Activated CD8-positive, alpha-beta T cell treated with anti-CD3 and anti-CD28 coated beads for 36 hours (primary cell): ENCODE measurements at regions not wholly inside any gene's neighbourhood (a gene's known extent, or its start where the extent isn't known, plus 50 kb on each side); places are given as distances from the start of the nearest gene placed in this dataset.

Experiments
- ATAC-seq: fragments of 200-7000 bp; cut with Tn5 transposase; one replicate; pipeline ENCODE4 v1.10.0; 2021; ENCODE audit warnings: mild to moderate bottlenecking, moderate library complexity
- CTCF ChIA-PET: fragments of 350-600 bp; sonication (Branson Sonifier 250); formaldehyde crosslinking; loops from one replicate; lab custom pipeline; 2021; ENCODE audit warnings: antibody characterized with exemption; lab: Charles Lee
- POLR2A ChIA-PET: fragments of 350-600 bp; sonication (Branson Sonifier 250); formaldehyde crosslinking; loops from one replicate; lab custom pipeline; 2021; ENCODE audit warnings: antibody characterized with exemption; lab: Charles Lee
- DNase-seq: peaks from one replicate; pipeline ENCODE4 v3.0.0-alpha.2; 2020
- H3K27ac Mint-ChIP-seq: one replicate; pipeline ENCODE4 v1.8.0; 2021; ENCODE audit warnings: mild to moderate bottlenecking, mixed read lengths
- H3K27me3 Mint-ChIP-seq: one replicate; pipeline ENCODE4 v1.8.0; 2021; ENCODE audit warnings: mixed read lengths
- H3K36me3 Mint-ChIP-seq: one replicate; pipeline ENCODE4 v1.8.0; 2021; ENCODE audit warnings: low read depth, mixed read lengths
- H3K4me1 Mint-ChIP-seq: one replicate; pipeline ENCODE4 v1.8.0; 2021; ENCODE audit warnings: low read depth, mixed read lengths
- H3K4me3 Mint-ChIP-seq: one replicate; pipeline ENCODE4 v1.8.0; 2021; ENCODE audit warnings: mild to moderate bottlenecking, moderate library complexity, mixed read lengths
- H3K9me3 Mint-ChIP-seq: one replicate; pipeline ENCODE4 v1.8.0; 2021; ENCODE audit warnings: mixed read lengths
- intact Hi-C: fragments of 100-400 bp; cut with micrococcal nuclease; formaldehyde crosslinking; loops from one replicate; pipeline ENCODE4 v1.10.0; 2022
- TF ChIP-seq, protein P1 (sequence below): fragments of 200-600 bp; IDR thresholded peaks from one replicate; pipeline ENCODE4 v1.8.0; 2022; ENCODE audit warnings: antibody characterized with exemption, mild to moderate bottlenecking

DNA sequence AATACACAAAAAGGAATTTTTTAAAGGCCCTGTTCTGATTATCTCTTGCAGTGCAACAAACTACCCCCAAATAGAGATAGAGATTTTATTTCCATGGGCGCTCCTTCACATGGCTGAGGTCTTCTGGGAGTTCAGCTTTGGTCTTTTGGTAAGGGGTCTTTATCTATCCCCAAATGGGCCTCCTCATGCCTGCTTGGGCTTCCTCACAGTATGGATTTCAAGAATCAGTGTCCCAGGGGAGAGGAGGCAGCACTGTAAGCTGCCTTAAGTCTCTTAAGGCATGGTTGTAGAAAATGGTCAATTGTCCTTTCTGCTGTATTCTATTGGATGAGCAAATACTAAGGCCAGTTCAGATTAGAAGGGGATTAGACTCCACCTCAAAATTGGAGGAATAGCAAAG, 966.2 kb downstream of the TYW1 start:
- Mint-ChIP-seq H3K4me1 (no peaks in the 10 kb centered on the region), H3K9me3 (peaks cover 21% of the 10 kb centered on the region), H3K36me3 (no peaks in the 10 kb centered on the region), H3K27me3 (no peaks in the 10 kb centered on the region), H3K4me3 (no peak overlapping the region), H3K27ac (no peak overlapping the region)
- DNase-seq (no peak), ATAC-seq (no peak)
- TF ChIP-seq, protein P1, sequence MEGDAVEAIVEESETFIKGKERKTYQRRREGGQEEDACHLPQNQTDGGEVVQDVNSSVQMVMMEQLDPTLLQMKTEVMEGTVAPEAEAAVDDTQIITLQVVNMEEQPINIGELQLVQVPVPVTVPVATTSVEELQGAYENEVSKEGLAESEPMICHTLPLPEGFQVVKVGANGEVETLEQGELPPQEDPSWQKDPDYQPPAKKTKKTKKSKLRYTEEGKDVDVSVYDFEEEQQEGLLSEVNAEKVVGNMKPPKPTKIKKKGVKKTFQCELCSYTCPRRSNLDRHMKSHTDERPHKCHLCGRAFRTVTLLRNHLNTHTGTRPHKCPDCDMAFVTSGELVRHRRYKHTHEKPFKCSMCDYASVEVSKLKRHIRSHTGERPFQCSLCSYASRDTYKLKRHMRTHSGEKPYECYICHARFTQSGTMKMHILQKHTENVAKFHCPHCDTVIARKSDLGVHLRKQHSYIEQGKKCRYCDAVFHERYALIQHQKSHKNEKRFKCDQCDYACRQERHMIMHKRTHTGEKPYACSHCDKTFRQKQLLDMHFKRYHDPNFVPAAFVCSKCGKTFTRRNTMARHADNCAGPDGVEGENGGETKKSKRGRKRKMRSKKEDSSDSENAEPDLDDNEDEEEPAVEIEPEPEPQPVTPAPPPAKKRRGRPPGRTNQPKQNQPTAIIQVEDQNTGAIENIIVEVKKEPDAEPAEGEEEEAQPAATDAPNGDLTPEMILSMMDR = no peak
- intact Hi-C loops = no loop called here
- CTCF ChIA-PET = no interaction called here
- POLR2A ChIA-PET = no interaction called here

GRCh38 chr7:67976490-67976889, 979.9 kb downstream of the TYW1 start:
- Mint-ChIP-seq H3K27me3 (no peaks in the 10 kb centered on the region), H3K4me1 (no peaks in the 10 kb centered on the region), H3K27ac (no peak overlapping the region), H3K36me3 (no peaks in the 10 kb centered on the region), H3K9me3 (peaks cover 11% of the 10 kb centered on the region), H3K4me3 (no peak overlapping the region)
- intact Hi-C loops = no loop called here
- ChIA-PET POLR2A (no interaction called here), CTCF (no interaction called here)
- ATAC-seq (no peak), DNase-seq (no peak)
- TF ChIP-seq, protein P1 = no peak

GRCh38 chr7:67983486-67983885, 986.9 kb downstream of the TYW1 start:
- H3K27ac Mint-ChIP-seq = no peak overlapping the region
- intact Hi-C loops = no loop called here
- H3K4me1 Mint-ChIP-seq = no peaks in the 10 kb centered on the region
- H3K36me3 Mint-ChIP-seq = no peaks in the 10 kb centered on the region
- H3K4me3 Mint-ChIP-seq = no peak overlapping the region
- H3K27me3 Mint-ChIP-seq = no peaks in the 10 kb centered on the region
- ChIA-PET CTCF (no interaction called here), POLR2A (no interaction called here)
- TF ChIP-seq, protein P1 = no peak
- DNase-seq = no peak
- peaks cover 8% of the 10 kb centered on the region for H3K9me3 Mint-ChIP-seq
- ATAC-seq = no peak

DNA sequence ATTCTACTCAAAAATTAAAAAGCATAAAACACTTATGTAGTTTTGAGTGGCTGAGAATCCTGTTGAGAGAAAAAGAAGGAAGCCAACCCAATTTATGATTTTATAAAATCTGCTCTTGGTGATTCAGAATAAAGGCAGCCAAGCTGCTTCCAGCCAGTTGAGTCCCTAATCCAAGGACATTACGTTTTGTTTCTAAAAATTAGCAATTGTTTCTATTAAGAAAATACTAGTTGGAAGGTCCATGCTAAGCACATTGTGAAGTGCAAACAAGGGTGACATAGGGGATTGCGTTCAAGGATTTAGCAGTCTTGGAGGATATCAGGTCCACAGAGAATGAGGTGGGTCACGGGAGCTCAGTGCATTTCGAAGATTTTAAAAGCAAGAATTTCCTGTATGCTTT, 987.7 kb downstream of the TYW1 start:
- Mint-ChIP-seq H3K27ac (no peak overlapping the region), H3K27me3 (no peaks in the 10 kb centered on the region), H3K4me1 (no peaks in the 10 kb centered on the region), H3K9me3 (peaks cover 8% of the 10 kb centered on the region), H3K36me3 (no peaks in the 10 kb centered on the region), H3K4me3 (no peak overlapping the region)
- ChIA-PET CTCF (no interaction called here), POLR2A (no interaction called here)
- intact Hi-C loops = no loop called here
- DNase-seq = no peak
- no peak for ATAC-seq
- TF ChIP-seq, protein P1 = no peak

DNA sequence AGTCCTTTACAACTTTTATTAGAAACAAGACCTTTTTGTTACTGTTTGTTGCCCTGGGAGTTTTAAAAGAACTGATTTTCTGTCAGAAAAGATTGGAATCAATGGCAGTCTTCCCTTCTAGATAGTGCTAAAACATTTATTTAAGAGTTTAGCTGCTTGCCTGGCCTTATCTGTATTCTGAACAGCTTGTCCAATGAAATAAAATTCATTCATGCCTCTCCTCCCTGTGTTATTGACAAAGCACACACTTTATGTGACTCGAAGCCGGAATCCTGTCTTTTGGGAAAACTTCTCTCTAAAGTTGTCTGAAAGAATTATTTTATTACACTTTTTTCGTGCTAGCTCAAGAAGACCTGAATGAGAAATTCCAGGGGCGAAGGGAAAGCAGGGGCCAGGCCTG, 992.5 kb downstream of the TYW1 start:
- intact Hi-C loops = no loop called here
- DNase-seq (no peak), ATAC-seq (no peak)
- H3K27ac Mint-ChIP-seq = no peak overlapping the region
- H3K9me3 Mint-ChIP-seq = peaks cover 1% of the 10 kb centered on the region
- POLR2A ChIA-PET = no interaction called here
- TF ChIP-seq, protein P1 = no peak
- H3K4me3 Mint-ChIP-seq = no peak overlapping the region
- no peaks in the 10 kb centered on the region for H3K27me3 Mint-ChIP-seq
- H3K4me1 Mint-ChIP-seq = no peaks in the 10 kb centered on the region
- CTCF ChIA-PET = no interaction called here
- H3K36me3 Mint-ChIP-seq = no peaks in the 10 kb centered on the region
